ENCODE measurements at regions not wholly inside any gene's neighbourhood (a gene's known extent, or its start where the extent isn't known, plus 50 kb on each side); places are given as distances from the start of the nearest gene placed in this dataset.
"Not testable (repeated sequence)": the region's sequence is repeated elsewhere in the genome, so short reads cannot be mapped to it uniquely, and the experiment has no call there.

DNA sequence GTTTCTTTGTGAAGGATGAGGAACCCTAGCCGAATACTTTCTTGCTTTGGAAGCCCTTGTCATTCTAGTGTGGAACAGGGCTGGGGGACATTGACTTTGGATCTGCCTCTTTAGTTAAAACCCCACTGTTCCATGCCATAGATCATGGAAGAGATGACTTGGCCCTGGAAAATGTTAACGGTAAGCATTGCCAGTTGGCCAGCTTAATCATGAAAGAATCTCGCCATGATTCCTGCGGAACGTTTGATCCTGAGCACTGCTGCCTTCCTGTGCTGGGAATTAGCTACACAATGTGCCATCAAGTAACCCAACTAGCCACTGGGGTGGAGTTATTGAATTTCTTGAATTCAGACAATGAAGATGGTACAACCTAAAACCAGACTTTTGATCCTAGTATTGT lies 177.6 kb upstream of the FZD8 start:
- Histone ChIP-seq H4K20me1 (ENCODE audit: insufficient read depth, low read length) (no peaks in the 10 kb centered on the region), H3K79me2 (ENCODE audit: insufficient read depth, low read length) (no peaks in the 10 kb centered on the region), H3K27ac (ENCODE audit: low read depth in 1 of 2, low read length in 2 of 2) (no peak overlapping the region), H3K36me3 (replicated peaks in 1 of 2; ENCODE audit: control insufficient read depth in 1 of 2, insufficient read depth in 2 of 2, low read length in 2 of 2) (no peaks in the 10 kb centered on the region), H3K4me1 (ENCODE audit: control insufficient read depth in 1 of 2, insufficient read depth in 2 of 2, low read length in 2 of 2) (no peaks in the 10 kb centered on the region), H2AFZ (ENCODE audit: insufficient read depth, low read depth, low read length, poor library complexity, severe bottlenecking) (no peak overlapping the region), H3K4me2 (replicated peaks; ENCODE audit: extremely low read depth, low read length, poor library complexity, severe bottlenecking) (no peak overlapping the region), H3K9ac (ENCODE audit: insufficient read depth, low read length, poor library complexity, severe bottlenecking) (no peak overlapping the region), H3K27me3 (ENCODE audit: control insufficient read depth in 2 of 2, insufficient read depth in 2 of 2, low read length in 2 of 2) (no peaks in the 10 kb centered on the region), H3K4me3 (replicated peaks in 1 of 3; ENCODE audit: low read depth in 2 of 3, low read length in 3 of 3) (no peak overlapping the region), H3K9me3 (replicated peaks in 1 of 2; ENCODE audit: control insufficient read depth in 1 of 2, insufficient read depth in 1 of 2, low read length in 2 of 2) (peaks cover 0 to 9% of the 10 kb centered on the region in 2 donors)
- no peaks in the 10 kb centered on the region for H3K27me3 Mint-ChIP-seq (ENCODE audit: low read depth in 3 of 3)
- no peak overlapping the region for H3K27ac Mint-ChIP-seq
- H3K4me3 Mint-ChIP-seq = no peak overlapping the region
- 96% methylated on average over 4 of the region's 5 CpGs for WGBS (ENCODE audit: insufficient coverage)
- intact Hi-C loops (cut with micrococcal nuclease) = no loop called here
- TF ChIP-seq CTCF (IDR thresholded peaks at IDR 0.05) = no peak
- DNase-seq = no peak
- no peaks in the 10 kb centered on the region for H3K4me1 Mint-ChIP-seq
- H3K9me3 Mint-ChIP-seq = peaks cover 0 to 7% (median 0%) of the 10 kb centered on the region in 7 donors
- no peaks in the 10 kb centered on the region for H3K36me3 Mint-ChIP-seq

DNA sequence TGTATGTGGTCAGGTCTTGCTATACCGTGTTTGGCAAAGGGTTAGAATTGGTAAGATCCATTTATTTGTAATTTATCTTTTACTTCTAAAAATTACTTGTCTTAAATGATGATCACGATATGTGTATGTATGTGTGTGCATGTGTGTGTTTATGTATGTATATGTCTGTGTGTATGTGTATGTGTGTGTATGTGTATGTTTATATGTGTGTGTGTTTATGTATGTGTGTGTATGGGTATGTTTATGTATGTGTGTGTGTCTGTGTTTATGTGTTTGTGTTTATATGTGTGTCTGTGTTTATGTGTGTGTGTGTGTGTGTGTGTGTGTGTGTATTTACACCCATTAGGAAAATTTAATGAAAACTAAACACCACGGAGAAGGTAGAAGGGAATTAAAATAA lies 176.9 kb upstream of the FZD8 start:
- no peak overlapping the region for H3K9ac ChIP-seq (ENCODE audit: insufficient read depth, low read length, poor library complexity, severe bottlenecking)
- no peaks in the 10 kb centered on the region for H3K36me3 ChIP-seq (replicated peaks in 1 of 2; ENCODE audit: control insufficient read depth in 1 of 2, insufficient read depth in 2 of 2, low read length in 2 of 2)
- Mint-ChIP-seq H3K27ac (no peak overlapping the region), H3K4me1 (no peaks in the 10 kb centered on the region), H3K27me3 (ENCODE audit: low read depth in 3 of 3) (no peaks in the 10 kb centered on the region), H3K4me3 (no peak overlapping the region), H3K36me3 (no peaks in the 10 kb centered on the region), H3K9me3 (peaks cover 0 to 6% (median 0%) of the 10 kb centered on the region in 7 donors)
- no CpG with 5 or more reads among the region's 3 CpGs for WGBS (ENCODE audit: insufficient coverage)
- intact Hi-C loops (cut with micrococcal nuclease) = no loop called here
- no peak for TF ChIP-seq CTCF (IDR thresholded peaks at IDR 0.05)
- peaks cover 0 to 9% of the 10 kb centered on the region in 2 donors for H3K9me3 ChIP-seq (replicated peaks in 1 of 2; ENCODE audit: control insufficient read depth in 1 of 2, insufficient read depth in 1 of 2, low read length in 2 of 2)
- no peaks in the 10 kb centered on the region for H3K79me2 ChIP-seq (ENCODE audit: insufficient read depth, low read length)
- H3K4me1 ChIP-seq (ENCODE audit: control insufficient read depth in 1 of 2, insufficient read depth in 2 of 2, low read length in 2 of 2) = no peaks in the 10 kb centered on the region
- no peaks in the 10 kb centered on the region for H4K20me1 ChIP-seq (ENCODE audit: insufficient read depth, low read length)
- no peaks in the 10 kb centered on the region for H3K27me3 ChIP-seq (ENCODE audit: control insufficient read depth in 2 of 2, insufficient read depth in 2 of 2, low read length in 2 of 2)
- H2AFZ ChIP-seq (ENCODE audit: insufficient read depth, low read depth, low read length, poor library complexity, severe bottlenecking) = no peak overlapping the region
- DNase-seq = no peak
- no peak overlapping the region for H3K4me3 ChIP-seq (replicated peaks in 1 of 3; ENCODE audit: low read depth in 2 of 3, low read length in 3 of 3)
- H3K4me2 ChIP-seq (replicated peaks; ENCODE audit: extremely low read depth, low read length, poor library complexity, severe bottlenecking) = no peak overlapping the region
- H3K27ac ChIP-seq (ENCODE audit: low read depth in 1 of 2, low read length in 2 of 2) = no peak overlapping the region

DNA sequence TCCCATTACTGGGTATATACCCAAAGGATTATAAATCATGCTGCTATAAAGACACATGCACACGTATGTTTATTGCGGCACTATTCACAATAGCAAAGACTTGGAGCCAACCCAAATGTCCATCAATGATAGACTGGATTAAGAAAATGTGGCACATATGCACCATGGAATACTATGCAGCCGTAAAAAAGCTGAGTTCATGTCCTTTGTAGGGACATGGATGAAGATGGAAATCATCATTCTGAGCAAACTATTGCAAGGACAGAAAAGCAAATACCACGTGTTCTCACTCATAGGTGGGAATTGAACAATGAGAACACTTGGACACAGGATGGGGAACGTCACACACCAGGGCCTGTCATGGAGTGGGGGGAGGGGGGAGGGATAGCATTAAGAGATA lies 175.0 kb upstream of the FZD8 start:
- H4K20me1 ChIP-seq (ENCODE audit: insufficient read depth, low read length); intact Hi-C loops (cut with micrococcal nuclease); H3K27ac Mint-ChIP-seq: not testable (repeated sequence)

More for the DNA sequence above, 175.0 kb upstream of the FZD8 start:
- H3K9me3 ChIP-seq (replicated peaks in 1 of 2; ENCODE audit: control insufficient read depth in 1 of 2, insufficient read depth in 1 of 2, low read length in 2 of 2); DNase-seq; H3K4me3 Mint-ChIP-seq; H3K4me1 Mint-ChIP-seq; H3K27ac ChIP-seq (ENCODE audit: low read depth in 1 of 2, low read length in 2 of 2); H3K4me1 ChIP-seq (ENCODE audit: control insufficient read depth in 1 of 2, insufficient read depth in 2 of 2, low read length in 2 of 2); H3K9me3 Mint-ChIP-seq; H3K79me2 ChIP-seq (ENCODE audit: insufficient read depth, low read length); H3K9ac ChIP-seq (ENCODE audit: insufficient read depth, low read length, poor library complexity, severe bottlenecking); H3K27me3 Mint-ChIP-seq (ENCODE audit: low read depth in 3 of 3); H3K36me3 ChIP-seq (replicated peaks in 1 of 2; ENCODE audit: control insufficient read depth in 1 of 2, insufficient read depth in 2 of 2, low read length in 2 of 2); H3K4me2 ChIP-seq (replicated peaks; ENCODE audit: extremely low read depth, low read length, poor library complexity, severe bottlenecking); H2AFZ ChIP-seq (ENCODE audit: insufficient read depth, low read depth, low read length, poor library complexity, severe bottlenecking); H3K27me3 ChIP-seq (ENCODE audit: control insufficient read depth in 2 of 2, insufficient read depth in 2 of 2, low read length in 2 of 2); H3K4me3 ChIP-seq (replicated peaks in 1 of 3; ENCODE audit: low read depth in 2 of 3, low read length in 3 of 3); H3K36me3 Mint-ChIP-seq: not testable (repeated sequence)
- WGBS (ENCODE audit: insufficient coverage) = no CpG with 5 or more reads among the region's 5 CpGs
